Suppressor macrophage treated with lipopolysaccharide for 1 hour (primary cell): ENCODE measurements at regions not wholly inside any gene's neighbourhood (a gene's known extent, or its start where the extent isn't known, plus 50 kb on each side); places are given as distances from the start of the nearest gene placed in this dataset.

Experiments
- DNase-seq, 3 donors: peaks; one replicate each; pipeline ENCODE4 v3.0.0-alpha.2; 2020 to 2022

DNA sequence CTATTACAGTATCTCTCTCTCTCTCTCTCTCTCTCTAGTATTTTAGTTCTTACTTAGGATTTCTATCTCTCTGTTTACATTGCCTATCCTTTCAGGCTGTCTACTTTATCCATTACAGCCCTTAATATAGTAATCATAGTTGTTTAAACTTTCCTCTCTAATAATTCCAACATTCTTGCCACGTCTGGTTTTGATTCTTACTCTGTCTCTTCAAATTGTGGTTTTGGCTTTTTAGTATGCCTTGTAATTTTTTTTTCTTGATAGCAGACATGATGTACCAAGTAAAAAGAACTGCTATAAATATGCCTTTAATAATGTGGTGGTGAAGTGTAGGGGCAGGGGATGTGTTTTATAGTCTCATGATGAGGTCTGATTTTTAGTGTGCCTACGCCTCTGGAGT lies 1809.5 kb upstream of the CELF4 start:
- DNase-seq, result no peak

DNA sequence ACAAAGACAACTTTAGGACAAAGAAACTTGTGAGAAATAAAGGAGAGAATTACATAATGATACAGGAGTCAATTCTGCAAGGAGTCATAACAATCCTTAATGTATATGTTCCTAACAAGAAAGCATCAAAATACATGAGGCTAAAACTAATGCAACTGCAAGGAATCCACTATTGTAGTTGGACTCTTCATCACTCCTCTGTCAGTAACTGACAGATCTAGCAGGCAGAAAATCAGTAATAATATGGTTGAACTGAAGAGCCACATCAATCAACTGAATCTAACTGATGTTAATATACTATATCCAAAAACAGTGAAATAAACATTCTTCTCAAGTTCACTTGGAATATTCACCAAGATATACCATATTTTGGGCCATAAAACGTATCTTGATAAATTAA lies 1806.4 kb upstream of the CELF4 start:
- no peak for DNase-seq

GRCh38 chr18:39366656-39367055 lies 1801.1 kb upstream of the CELF4 start:
- DNase-seq, result no peak

- no peak for DNase-seq
Observed at GRCh38 chr18:39365836-39366485, 1800.4 kb upstream of the CELF4 start.

GRCh38 chr18:39360072-39360471 lies 1794.5 kb upstream of the CELF4 start:
- no peak for DNase-seq

GRCh38 chr18:39359636-39360035 lies 1794.0 kb upstream of the CELF4 start:
- DNase-seq, result no peak

GRCh38 chr18:39350945-39351344 lies 1785.3 kb upstream of the CELF4 start:
- DNase-seq, result no peak

GRCh38 chr18:39349801-39350200 lies 1784.2 kb upstream of the CELF4 start:
- DNase-seq, result no peak

DNA sequence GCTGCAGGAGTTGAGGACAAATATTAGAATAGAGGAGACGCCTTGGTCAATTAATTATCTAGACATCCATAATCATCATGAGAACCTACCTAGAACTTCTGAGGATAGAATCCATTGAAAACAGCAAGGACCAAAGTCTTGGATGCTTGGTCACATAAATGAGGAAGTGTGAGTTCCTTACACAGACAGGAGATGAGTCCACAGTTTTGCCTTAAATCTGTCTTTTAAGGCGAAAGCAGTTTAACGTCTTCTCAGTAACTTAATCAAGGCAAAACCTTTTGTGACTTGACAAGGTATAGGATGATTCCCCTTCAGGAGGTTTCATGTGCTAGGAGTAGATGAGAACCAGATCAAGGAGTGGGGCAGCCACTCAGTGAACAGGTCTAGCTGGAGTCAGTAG lies 1783.2 kb upstream of the CELF4 start:
- peak in 1 of 3 donors; percentile 22 for DNase-seq

GRCh38 chr18:39347701-39348100 lies 1782.1 kb upstream of the CELF4 start:
- no peak for DNase-seq

- DNase-seq, result no peak
Observed at GRCh38 chr18:39346916-39347315, 1781.3 kb upstream of the CELF4 start.

DNA sequence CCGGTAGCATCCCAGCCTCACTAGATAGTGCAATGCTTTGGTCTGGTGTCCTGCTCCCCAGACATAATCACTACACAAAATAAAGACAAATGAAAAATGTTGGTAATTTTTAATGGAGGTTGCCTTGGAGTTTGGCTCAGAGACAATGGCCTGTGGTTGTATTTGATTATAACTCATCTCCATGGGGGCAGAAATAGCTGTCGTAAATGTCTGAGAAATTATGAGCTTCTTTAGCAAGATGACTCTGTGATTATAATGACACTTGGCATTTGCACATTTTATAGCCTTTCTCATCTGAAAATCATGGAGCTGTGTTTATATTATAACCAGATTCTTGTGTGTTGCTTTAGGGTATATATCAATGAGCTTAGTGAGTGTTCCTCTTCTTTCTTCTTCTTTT lies 1779.7 kb upstream of the CELF4 start:
- DNase-seq, result no peak

DNA sequence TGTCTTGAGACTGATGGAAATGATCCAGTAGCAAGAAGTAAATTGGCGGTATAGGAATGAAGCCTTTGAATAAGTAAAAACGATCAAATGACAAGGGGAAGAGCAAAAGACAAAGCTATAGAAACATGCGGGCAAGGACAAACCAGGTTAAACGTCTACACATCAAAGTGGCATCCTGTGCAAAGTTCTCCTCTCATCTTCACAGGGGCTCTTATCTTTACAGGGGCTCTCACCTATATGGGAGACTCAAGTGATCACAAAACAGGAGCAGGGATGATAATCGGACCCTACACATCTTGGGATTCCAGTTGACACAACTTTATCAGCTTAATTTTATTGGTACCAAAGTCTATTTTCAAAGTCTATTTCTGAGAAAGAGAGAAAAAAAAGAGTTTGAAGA lies 1778.9 kb upstream of the CELF4 start:
- DNase-seq, result no peak

GRCh38 chr18:39341129-39341528 lies 1775.5 kb upstream of the CELF4 start:
- DNase-seq, result no peak

- DNase-seq, result no peak
Observed at GRCh38 chr18:39340418-39340817, 1774.8 kb upstream of the CELF4 start.

DNA sequence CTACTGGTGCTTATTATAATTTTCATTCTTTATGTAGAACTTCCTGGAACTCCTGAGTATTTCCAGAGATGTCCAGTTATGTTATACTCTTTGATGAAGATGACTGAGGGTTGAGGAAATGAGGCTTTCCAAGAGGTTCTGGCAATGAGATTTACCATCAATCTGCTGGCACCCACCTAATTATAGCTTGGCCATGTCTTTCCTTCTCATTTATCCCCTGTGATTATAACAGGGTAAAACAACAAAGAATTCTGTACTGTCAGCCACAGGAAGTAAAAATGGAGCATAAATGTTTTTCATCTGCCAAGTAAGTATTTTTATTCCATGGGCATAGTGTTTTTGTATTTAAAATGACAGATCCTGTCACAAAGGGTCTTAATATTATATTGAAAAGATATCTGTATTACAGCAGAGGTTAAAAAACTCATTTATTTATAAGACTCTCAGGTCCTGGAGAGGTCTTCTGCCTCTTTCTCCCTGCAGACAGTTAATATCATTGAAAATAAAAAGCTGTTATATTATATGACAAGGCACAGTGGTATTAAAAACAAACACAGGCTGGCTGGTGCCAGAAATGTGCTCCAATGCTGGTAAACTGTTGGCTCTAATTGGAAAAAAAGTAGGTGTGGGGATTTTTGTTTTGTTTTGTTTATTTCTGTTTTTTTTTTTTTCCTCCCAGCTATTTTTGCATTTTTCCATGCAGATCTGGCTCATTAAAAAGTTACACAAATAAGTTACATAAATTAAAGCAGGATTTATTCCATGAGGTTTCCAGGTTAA lies 1764.1 kb upstream of the CELF4 start:
- no peak for DNase-seq

GRCh38 chr18:39326772-39327171 lies 1761.2 kb upstream of the CELF4 start:
- no peak for DNase-seq

DNA sequence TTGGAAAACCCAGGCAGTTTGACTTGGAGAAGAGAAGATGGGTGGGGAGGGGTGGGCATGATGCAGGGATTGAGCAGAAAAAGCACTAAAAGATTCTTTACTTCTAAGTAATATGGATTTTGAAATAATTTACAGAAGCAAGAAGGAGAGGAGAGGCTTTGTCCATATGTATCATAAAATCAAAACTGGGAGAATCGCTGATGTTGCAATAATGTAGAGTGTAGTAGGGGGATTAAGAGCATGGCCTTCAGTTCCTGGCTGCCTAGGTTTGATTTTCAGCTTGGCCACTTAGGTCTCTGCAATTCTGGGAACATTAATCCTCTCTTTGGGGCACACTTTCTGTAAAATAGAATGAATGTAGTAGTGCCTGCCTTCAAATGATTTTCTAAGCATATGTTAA lies 1760.4 kb upstream of the CELF4 start:
- DNase-seq, result no peak

DNA sequence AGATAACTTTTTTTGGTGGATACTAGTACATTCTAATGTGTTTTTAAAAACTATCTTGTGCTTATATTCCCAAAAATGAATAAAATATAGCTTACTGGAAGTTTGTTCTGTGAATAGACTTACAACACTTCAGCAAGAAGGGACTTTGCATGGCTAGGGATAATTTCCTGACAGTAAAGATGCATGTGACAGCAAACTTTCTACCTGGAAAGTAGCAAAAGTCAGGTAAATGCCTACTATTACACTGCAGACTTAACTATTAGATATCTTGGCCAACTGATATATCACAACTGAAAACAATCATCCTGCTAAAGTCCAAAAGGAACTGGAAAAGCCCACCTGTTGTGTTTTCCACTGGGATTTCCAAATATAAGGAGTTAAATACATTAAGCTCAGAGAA lies 1753.5 kb upstream of the CELF4 start:
- no peak for DNase-seq

GRCh38 chr18:39318462-39318861 lies 1752.9 kb upstream of the CELF4 start:
- DNase-seq, result peak in 2 of 3 donors; percentile 2 to 14

GRCh38 chr18:39318008-39318407 lies 1752.4 kb upstream of the CELF4 start:
- peak; percentile 50 to 64 (median 59) for DNase-seq

DNA sequence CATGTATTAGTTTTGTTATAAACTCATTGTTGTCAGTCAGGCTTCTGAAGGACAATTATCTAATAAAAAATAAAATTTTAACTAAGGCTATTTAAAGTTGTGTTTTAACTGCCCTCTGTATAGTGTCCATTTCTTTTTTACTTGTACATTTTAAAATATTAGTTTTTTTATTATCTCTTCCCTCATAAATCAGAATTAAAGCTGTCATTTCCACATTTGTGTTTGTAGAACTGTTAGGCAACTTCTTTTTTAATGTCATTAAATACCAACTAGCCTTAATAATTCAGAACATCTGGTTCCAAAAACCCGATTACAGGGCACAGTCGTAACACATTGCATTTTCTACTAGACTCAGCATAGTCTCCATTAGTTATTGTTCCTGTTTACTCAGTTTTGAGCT lies 1749.0 kb upstream of the CELF4 start:
- DNase-seq, result no peak

- no peak for DNase-seq
Observed at GRCh38 chr18:39313992-39314391, 1748.4 kb upstream of the CELF4 start.

DNA sequence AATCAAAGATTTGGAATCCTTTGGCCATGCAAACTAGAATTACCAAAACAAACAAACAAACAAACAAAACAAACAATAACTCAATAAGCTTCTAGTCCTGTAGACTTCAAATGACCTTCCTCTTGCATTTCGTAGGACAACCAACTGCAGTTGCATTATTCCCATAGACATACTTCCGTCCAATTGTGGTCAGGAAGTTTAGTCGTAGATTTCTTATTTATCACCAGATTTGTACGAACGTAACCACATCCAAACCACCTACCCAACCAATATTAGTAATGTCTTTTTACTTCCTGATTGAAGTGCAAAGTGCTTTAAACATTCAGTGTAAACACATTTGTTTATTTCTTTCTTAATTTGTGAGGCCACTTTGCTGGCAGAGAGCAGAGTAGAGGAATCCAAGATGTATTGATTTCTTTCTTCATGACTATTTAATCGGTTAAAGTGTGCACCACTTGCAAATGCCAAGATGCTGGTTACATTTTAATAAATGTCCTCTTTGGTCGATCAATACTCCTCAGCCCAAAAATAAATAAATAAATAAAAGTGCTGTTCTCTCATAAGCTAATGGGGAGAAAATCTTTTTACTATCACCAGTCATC lies 1745.6 kb upstream of the CELF4 start:
- DNase-seq, result no peak
